HL-60 (cell line): ENCODE measurements at regions not wholly inside any gene's neighbourhood (a gene's known extent, or its start where the extent isn't known, plus 50 kb on each side); places are given as distances from the start of the nearest gene placed in this dataset.

Experiments
- DNase-seq, 2 experiments: peaks; one replicate each; pipeline ENCODE4 v3.0.0-alpha.2; 2010 to 2020; ENCODE audit warnings: low read depth in 1 of 2, low spot score in 1 of 2
- H3K27ac ChIP-seq: fragments of 250-450 bp; sonication (Bioruptor Pico); replicated peaks from 2 replicates; pipeline ENCODE4 v1.5.1; 2020; ENCODE audit warnings: mild to moderate bottlenecking, moderate library complexity
- H3K27me3 ChIP-seq: fragments of 250-450 bp; sonication (Bioruptor Pico); 2 replicates; pipeline ENCODE4 v1.5.1; 2021; ENCODE audit warnings: mild to moderate bottlenecking, moderate library complexity; ENCODE audit not compliant: insufficient read depth, poor library complexity, severe bottlenecking
- H3K4me3 ChIP-seq: replicated peaks from 2 replicates; pipeline ENCODE4 v1.5.1; 2011; ENCODE audit warnings: mild to moderate bottlenecking, control low read depth, low read length; ENCODE audit not compliant: insufficient read depth
- GABPA ChIP-seq: IDR thresholded peaks from 2 replicates; pipeline ENCODE4 v1.6.1; 2012; ENCODE audit warnings: low read depth
- POLR2AphosphoS5 ChIP-seq: IDR thresholded peaks from 2 replicates; pipeline ENCODE4 v1.6.1; 2012; ENCODE audit warnings: low read depth
- SPI1 ChIP-seq: IDR thresholded peaks from 2 replicates; pipeline ENCODE4 v1.6.1; 2012; ENCODE audit warnings: low read depth, mild to moderate bottlenecking, borderline replicate concordance
- TF ChIP-seq, protein P1 (sequence below): IDR thresholded peaks from one replicate; pipeline ENCODE4 v1.5.1; 2011; ENCODE audit warnings: low read length, control low read depth, inconsistent platforms; ENCODE audit not compliant: insufficient read depth
- TF ChIP-seq, protein P2 (sequence below): IDR thresholded peaks from 2 replicates; pipeline ENCODE4 v1.6.1; 2012; ENCODE audit warnings: low read depth; ENCODE audit not compliant: insufficient replicate concordance

- H3K4me3 ChIP-seq, result no peak overlapping the region
- H3K27ac ChIP-seq, result no peak overlapping the region
- H3K27me3 ChIP-seq, result no peaks in the 10 kb centered on the region
- DNase-seq, result no peak
- TF ChIP-seq GABPA (no peak), SPI1 (no peak), POLR2AphosphoS5 (no peak)
- TF ChIP-seq, protein P1, sequence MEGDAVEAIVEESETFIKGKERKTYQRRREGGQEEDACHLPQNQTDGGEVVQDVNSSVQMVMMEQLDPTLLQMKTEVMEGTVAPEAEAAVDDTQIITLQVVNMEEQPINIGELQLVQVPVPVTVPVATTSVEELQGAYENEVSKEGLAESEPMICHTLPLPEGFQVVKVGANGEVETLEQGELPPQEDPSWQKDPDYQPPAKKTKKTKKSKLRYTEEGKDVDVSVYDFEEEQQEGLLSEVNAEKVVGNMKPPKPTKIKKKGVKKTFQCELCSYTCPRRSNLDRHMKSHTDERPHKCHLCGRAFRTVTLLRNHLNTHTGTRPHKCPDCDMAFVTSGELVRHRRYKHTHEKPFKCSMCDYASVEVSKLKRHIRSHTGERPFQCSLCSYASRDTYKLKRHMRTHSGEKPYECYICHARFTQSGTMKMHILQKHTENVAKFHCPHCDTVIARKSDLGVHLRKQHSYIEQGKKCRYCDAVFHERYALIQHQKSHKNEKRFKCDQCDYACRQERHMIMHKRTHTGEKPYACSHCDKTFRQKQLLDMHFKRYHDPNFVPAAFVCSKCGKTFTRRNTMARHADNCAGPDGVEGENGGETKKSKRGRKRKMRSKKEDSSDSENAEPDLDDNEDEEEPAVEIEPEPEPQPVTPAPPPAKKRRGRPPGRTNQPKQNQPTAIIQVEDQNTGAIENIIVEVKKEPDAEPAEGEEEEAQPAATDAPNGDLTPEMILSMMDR, result no peak
- TF ChIP-seq, protein P2, sequence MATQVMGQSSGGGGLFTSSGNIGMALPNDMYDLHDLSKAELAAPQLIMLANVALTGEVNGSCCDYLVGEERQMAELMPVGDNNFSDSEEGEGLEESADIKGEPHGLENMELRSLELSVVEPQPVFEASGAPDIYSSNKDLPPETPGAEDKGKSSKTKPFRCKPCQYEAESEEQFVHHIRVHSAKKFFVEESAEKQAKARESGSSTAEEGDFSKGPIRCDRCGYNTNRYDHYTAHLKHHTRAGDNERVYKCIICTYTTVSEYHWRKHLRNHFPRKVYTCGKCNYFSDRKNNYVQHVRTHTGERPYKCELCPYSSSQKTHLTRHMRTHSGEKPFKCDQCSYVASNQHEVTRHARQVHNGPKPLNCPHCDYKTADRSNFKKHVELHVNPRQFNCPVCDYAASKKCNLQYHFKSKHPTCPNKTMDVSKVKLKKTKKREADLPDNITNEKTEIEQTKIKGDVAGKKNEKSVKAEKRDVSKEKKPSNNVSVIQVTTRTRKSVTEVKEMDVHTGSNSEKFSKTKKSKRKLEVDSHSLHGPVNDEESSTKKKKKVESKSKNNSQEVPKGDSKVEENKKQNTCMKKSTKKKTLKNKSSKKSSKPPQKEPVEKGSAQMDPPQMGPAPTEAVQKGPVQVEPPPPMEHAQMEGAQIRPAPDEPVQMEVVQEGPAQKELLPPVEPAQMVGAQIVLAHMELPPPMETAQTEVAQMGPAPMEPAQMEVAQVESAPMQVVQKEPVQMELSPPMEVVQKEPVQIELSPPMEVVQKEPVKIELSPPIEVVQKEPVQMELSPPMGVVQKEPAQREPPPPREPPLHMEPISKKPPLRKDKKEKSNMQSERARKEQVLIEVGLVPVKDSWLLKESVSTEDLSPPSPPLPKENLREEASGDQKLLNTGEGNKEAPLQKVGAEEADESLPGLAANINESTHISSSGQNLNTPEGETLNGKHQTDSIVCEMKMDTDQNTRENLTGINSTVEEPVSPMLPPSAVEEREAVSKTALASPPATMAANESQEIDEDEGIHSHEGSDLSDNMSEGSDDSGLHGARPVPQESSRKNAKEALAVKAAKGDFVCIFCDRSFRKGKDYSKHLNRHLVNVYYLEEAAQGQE, result no peak
Measured at GRCh38 chr16:5581908-5582307, 484.3 kb upstream of the EEF2KMT start.

DNA sequence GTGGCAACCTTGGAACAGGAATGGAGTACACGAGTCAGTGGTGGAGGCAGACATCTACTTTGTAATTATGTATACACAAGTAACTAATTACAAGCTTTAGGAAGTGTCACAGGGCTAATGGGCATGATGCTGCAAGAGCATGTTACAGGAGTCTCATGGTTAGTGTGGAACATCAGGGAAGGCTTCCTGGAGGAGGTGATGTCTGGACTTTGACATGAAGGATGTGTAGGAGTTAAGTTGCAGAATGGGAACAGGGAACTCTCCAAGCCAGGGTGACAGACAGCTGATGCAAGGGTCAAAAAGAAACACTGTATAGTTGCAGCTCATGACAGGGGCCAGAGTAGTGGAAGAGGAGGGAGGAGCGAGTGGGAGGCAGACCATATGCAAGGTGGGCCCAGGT lies 483.8 kb upstream of the EEF2KMT start:
- H3K27ac ChIP-seq, result no peak overlapping the region
- H3K27me3 ChIP-seq, result no peaks in the 10 kb centered on the region
- TF ChIP-seq, protein P1, result no peak
- TF ChIP-seq POLR2AphosphoS5, result no peak
- TF ChIP-seq GABPA, result no peak
- TF ChIP-seq, protein P2, result no peak
- TF ChIP-seq SPI1, result no peak
- H3K4me3 ChIP-seq, result no peak overlapping the region
- no peak for DNase-seq

GRCh38 chr16:5580772-5581171 lies 483.2 kb upstream of the EEF2KMT start:
- TF ChIP-seq GABPA, result no peak
- no peak for TF ChIP-seq SPI1
- no peak for TF ChIP-seq POLR2AphosphoS5
- TF ChIP-seq, protein P1, result no peak
- TF ChIP-seq, protein P2, result no peak
- Histone ChIP-seq H3K27ac (no peak overlapping the region), H3K4me3 (no peak overlapping the region), H3K27me3 (no peaks in the 10 kb centered on the region)
- DNase-seq, result no peak
